Smooth muscle cell (in vitro differentiated cells): ENCODE measurements at regions not wholly inside any gene's neighbourhood (a gene's known extent, or its start where the extent isn't known, plus 50 kb on each side); places are given as distances from the start of the nearest gene placed in this dataset.

Experiments
- DNase-seq: peaks from one replicate; lab custom pipeline; 2025; ENCODE audit not compliant: unreplicated experiment; lab: John Stamatoyannopoulos, UW
- H2AFZ ChIP-seq: fragments of 200-600 bp; sonication (generic); 2 replicates; pipeline ENCODE4 v1.6.0; 2016; ENCODE audit warnings: antibody characterized with exemption, low read depth, mild to moderate bottlenecking
- H3F3A ChIP-seq: fragments of 200-600 bp; sonication (generic); 2 replicates; pipeline ENCODE4 v1.6.0; 2017; ENCODE audit warnings: antibody characterized with exemption, low read depth
- H3K27ac ChIP-seq: fragments of 200-600 bp; sonication (generic); 2 replicates; pipeline ENCODE4 v1.5.1; 2016; ENCODE audit warnings: low read depth, mild to moderate bottlenecking
- H3K27me3 ChIP-seq: fragments of 200-600 bp; sonication (generic); 2 replicates; pipeline ENCODE4 v1.6.1; 2016; ENCODE audit warnings: low read depth, mild to moderate bottlenecking
- H3K36me3 ChIP-seq: fragments of 200-600 bp; sonication (generic); 2 replicates; pipeline ENCODE4 v1.5.1; 2016; ENCODE audit warnings: low read depth
- H3K4me1 ChIP-seq: fragments of 200-600 bp; sonication (generic); 2 replicates; pipeline ENCODE4 v1.5.1; 2016; ENCODE audit warnings: low read depth
- H3K4me2 ChIP-seq: fragments of 200-600 bp; sonication (generic); 2 replicates; pipeline ENCODE4 v1.6.0; 2016; ENCODE audit warnings: mild to moderate bottlenecking
- H3K4me3 ChIP-seq: fragments of 200-600 bp; sonication (generic); 2 replicates; pipeline ENCODE4 v1.5.1; 2016; ENCODE audit warnings: mild to moderate bottlenecking
- H3K79me2 ChIP-seq: fragments of 200-600 bp; sonication (generic); 2 replicates; pipeline ENCODE4 v1.6.0; 2016; ENCODE audit warnings: low read depth, mild to moderate bottlenecking
- H3K9ac ChIP-seq: fragments of 200-600 bp; sonication (generic); 2 replicates; pipeline ENCODE4 v1.6.0; 2016; ENCODE audit warnings: low read depth
- H3K9me3 ChIP-seq: fragments of 200-600 bp; sonication (generic); replicated peaks from 2 replicates; pipeline ENCODE4 v1.5.1; 2016; ENCODE audit warnings: low read depth
- H4K20me1 ChIP-seq: fragments of 200-600 bp; sonication (generic); 2 replicates; pipeline ENCODE4 v1.6.0; 2016; ENCODE audit warnings: low read depth
- CTCF ChIP-seq: fragments of 200-600 bp; sonication (generic); IDR thresholded peaks from 2 replicates; pipeline ENCODE4 v1.5.1; 2017; ENCODE audit warnings: borderline replicate concordance, mild to moderate bottlenecking, antibody characterized with exemption; ENCODE audit not compliant: insufficient read depth, poor library complexity, severe bottlenecking
- WGBS: methylation state at CpG from one replicate; pipeline ENCODE4 v1.1.7; 2016; ENCODE audit warnings: low lambda C conversion rate; 5-methylcytosine and 5-hydroxymethylcytosine counted together

DNA sequence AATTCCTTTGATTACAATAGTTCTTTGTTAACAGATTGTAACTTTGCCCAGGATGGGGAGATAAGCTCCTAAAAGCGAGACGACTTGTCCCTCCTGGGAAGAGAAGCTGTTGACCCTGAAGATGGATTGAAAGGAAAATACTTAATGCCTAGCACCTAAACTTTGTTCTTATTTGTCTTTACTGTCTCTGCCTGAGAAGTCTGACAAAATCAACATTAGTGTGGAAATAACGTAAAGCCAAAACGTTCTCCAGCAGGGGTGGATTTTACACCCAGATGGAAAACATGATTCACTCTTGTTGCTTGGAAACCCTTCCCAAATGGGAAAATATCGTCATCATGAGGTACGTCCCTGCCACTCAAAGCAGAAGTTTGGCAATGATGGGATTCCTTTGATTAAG is 450.1 kb downstream of the SLC4A3 start:
- Histone ChIP-seq H2AFZ (peak overlapping the region; percentile 36), H3K9ac (no peak overlapping the region), H4K20me1 (no peaks in the 10 kb centered on the region), H3K4me2 (peak overlapping the region; percentile 43), H3K4me3 (no peak overlapping the region), H3K36me3 (no peaks in the 10 kb centered on the region), H3K79me2 (no peaks in the 10 kb centered on the region), H3F3A (peaks cover 4% of the 10 kb centered on the region), H3K9me3 (no peaks in the 10 kb centered on the region), H3K27me3 (peaks cover 8% of the 10 kb centered on the region), H3K27ac (peak overlapping the region; percentile 59), H3K4me1 (peaks cover 23% of the 10 kb centered on the region)
- WGBS: 11% methylated on average over 6 of the region's 6 CpGs
- TF ChIP-seq CTCF: no peak
- DNase-seq: no peak

DNA sequence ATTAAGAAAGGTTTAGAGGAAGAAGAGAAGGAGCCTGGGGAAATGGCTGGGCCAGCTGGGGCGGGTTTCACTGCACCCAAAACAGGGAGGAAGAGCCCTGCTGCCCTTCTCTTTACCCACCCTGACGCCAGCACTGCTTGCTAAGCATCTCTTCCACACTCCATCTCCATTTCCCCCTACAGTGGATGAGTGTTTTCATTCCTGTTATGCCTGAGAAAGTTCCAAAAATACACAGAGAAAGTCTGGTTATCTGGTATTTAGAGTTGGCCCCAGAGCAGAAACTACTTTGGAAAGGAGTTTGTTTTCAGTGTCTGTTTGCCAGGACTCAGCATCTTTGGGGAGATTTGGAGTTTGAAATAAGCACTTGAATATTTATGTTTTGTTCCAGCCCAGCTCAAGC is 451.0 kb downstream of the SLC4A3 start:
- WGBS: 77% methylated on average over 2 of the region's 2 CpGs
- H3K27ac ChIP-seq: no peak overlapping the region
- no peak overlapping the region for H3K4me2 ChIP-seq
- H2AFZ ChIP-seq: no peak overlapping the region
- no peak for TF ChIP-seq CTCF
- H3K9ac ChIP-seq: no peak overlapping the region
- H4K20me1 ChIP-seq: no peaks in the 10 kb centered on the region
- no peak for DNase-seq
- no peaks in the 10 kb centered on the region for H3K36me3 ChIP-seq
- H3K27me3 ChIP-seq: peaks cover 17% of the 10 kb centered on the region
- no peaks in the 10 kb centered on the region for H3K9me3 ChIP-seq
- H3K4me1 ChIP-seq: peaks cover 23% of the 10 kb centered on the region
- H3K79me2 ChIP-seq: no peaks in the 10 kb centered on the region
- H3K4me3 ChIP-seq: no peak overlapping the region
- peaks cover 4% of the 10 kb centered on the region for H3F3A ChIP-seq

DNA sequence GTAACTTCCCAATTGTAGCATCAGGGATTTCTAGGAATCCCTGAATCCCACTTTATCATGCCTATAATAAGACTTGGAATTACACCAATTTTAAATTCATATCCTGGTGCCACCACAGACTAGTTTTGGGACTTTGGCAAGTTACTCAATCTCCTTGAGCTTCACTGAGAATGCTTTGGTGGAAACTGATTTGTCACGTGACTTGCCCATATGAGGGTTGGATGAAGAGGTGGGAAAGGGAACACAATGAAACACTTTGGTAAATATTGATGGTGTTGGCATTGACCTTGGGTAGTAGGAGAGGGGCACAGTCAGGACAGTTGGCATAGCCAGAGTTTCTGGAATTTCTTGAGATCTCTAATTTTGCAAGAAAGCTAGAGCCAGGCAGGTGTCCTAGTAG is 452.2 kb downstream of the SLC4A3 start:
- DNase-seq: no peak
- Histone ChIP-seq H3K79me2 (no peaks in the 10 kb centered on the region), H2AFZ (no peak overlapping the region), H3K4me3 (no peak overlapping the region), H3K27me3 (peaks cover 26% of the 10 kb centered on the region), H3K9me3 (no peaks in the 10 kb centered on the region), H3F3A (peaks cover 4% of the 10 kb centered on the region), H3K4me1 (peaks cover 23% of the 10 kb centered on the region), H3K4me2 (no peak overlapping the region), H3K9ac (no peak overlapping the region), H3K36me3 (no peaks in the 10 kb centered on the region), H4K20me1 (no peaks in the 10 kb centered on the region), H3K27ac (no peak overlapping the region)
- no peak for TF ChIP-seq CTCF
- 97% methylated on average over 1 of the region's 1 CpG for WGBS

DNA sequence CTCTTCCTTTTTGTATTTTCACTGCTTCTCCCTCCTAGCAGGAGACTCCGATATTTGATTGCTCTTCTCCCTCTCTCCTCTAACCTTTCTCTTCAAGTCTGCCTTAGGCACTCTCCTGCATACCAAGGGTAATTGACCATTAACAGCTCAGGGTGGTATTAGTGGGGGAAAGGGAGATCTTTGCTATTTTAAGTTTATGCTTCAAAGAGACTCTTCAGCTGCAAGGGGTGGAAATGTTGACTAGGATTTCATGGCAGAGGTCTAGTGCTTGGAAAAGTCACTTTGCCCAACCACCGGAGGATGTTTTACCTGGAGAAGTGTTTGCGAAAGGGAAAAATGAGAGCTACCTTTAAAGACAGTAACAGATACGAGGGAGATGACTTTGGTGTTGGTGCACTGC is 453.7 kb downstream of the SLC4A3 start:
- H3K4me3 ChIP-seq: no peak overlapping the region
- H2AFZ ChIP-seq: no peak overlapping the region
- TF ChIP-seq CTCF: no peak
- no peaks in the 10 kb centered on the region for H3K79me2 ChIP-seq
- no peak overlapping the region for H3K9ac ChIP-seq
- no peaks in the 10 kb centered on the region for H4K20me1 ChIP-seq
- H3K36me3 ChIP-seq: no peaks in the 10 kb centered on the region
- peaks cover 4% of the 10 kb centered on the region for H3F3A ChIP-seq
- peak overlapping the region; percentile 46 for H3K4me2 ChIP-seq
- no peak overlapping the region for H3K27ac ChIP-seq
- no peaks in the 10 kb centered on the region for H3K9me3 ChIP-seq
- DNase-seq: no peak
- WGBS: 37% methylated on average over 4 of the region's 4 CpGs
- H3K4me1 ChIP-seq: peaks cover 23% of the 10 kb centered on the region
- peaks cover 42% of the 10 kb centered on the region for H3K27me3 ChIP-seq
